CD14-positive monocyte (primary cell): ENCODE measurements at regions not wholly inside any gene's neighbourhood (a gene's known extent, or its start where the extent isn't known, plus 50 kb on each side); places are given as distances from the start of the nearest gene placed in this dataset.

Source experiments
- DNase-seq, 3 donors: peaks; one replicate each; pipeline ENCODE4 v3.0.0-alpha.2; 2011 to 2022
- H2AFZ ChIP-seq: 2 replicates; pipeline ENCODE4 v1.6.0; 2012; ENCODE audit warnings: mild to moderate bottlenecking, low read depth, low read length, inconsistent platforms; ENCODE audit not compliant: insufficient read depth, poor library complexity, severe bottlenecking
- H3K27ac ChIP-seq, 2 donors: 1 replicate in 1 of 2; 2 replicates in 1 of 2; pipeline ENCODE4 v1.5.1; 2012 to 2013; ENCODE audit warnings: low read length in 2 of 2, control low read depth in 1 of 2, inconsistent platforms in 1 of 2, low read depth in 1 of 2, mild to moderate bottlenecking in 1 of 2
- H3K27me3 ChIP-seq, 2 donors: one replicate each; pipeline versions ENCODE4 v1.6.0 to v1.6.1; 2011 to 2013; ENCODE audit warnings: low read length in 2 of 2; ENCODE audit not compliant: control insufficient read depth in 2 of 2, insufficient read depth in 2 of 2
- H3K36me3 ChIP-seq, 2 donors: replicated peaks in 1 of 2; 1 replicate in 1 of 2; 2 replicates in 1 of 2; pipeline versions ENCODE4 v1.5.1 to v1.6.1; 2012 to 2013; ENCODE audit warnings: low read length in 2 of 2, control low read depth in 1 of 2, inconsistent platforms in 1 of 2, mild to moderate bottlenecking in 1 of 2; ENCODE audit not compliant: insufficient read depth in 2 of 2, control insufficient read depth in 1 of 2
- H3K4me1 ChIP-seq, 2 donors: 1 replicate in 1 of 2; 2 replicates in 1 of 2; pipeline versions ENCODE4 v1.5.1 to v1.6.1; 2012 to 2013; ENCODE audit warnings: low read length in 2 of 2, control low read depth in 1 of 2, inconsistent platforms in 1 of 2, mild to moderate bottlenecking in 1 of 2, moderate library complexity in 1 of 2; ENCODE audit not compliant: insufficient read depth in 2 of 2, control insufficient read depth in 1 of 2
- H3K4me2 ChIP-seq: replicated peaks from 2 replicates; pipeline ENCODE3; 2012; ENCODE audit warnings: low read length, moderate library complexity, mild to moderate bottlenecking; ENCODE audit not compliant: poor library complexity, severe bottlenecking; ENCODE audit errors: extremely low read depth
- H3K4me3 ChIP-seq, 3 experiments: fragments of 200-600 bp in 1 of 3; sonication (generic) in 1 of 3; replicated peaks in 1 of 3; 1 replicate in 2 of 3; 2 replicates in 1 of 3; pipeline ENCODE4 v1.5.1; 2011 to 2013; ENCODE audit warnings: low read length in 3 of 3, mild to moderate bottlenecking in 3 of 3, control low read depth in 2 of 3, low read depth in 2 of 3, inconsistent platforms in 1 of 3, moderate library complexity in 1 of 3
- H3K79me2 ChIP-seq: 2 replicates; pipeline ENCODE4 v1.6.0; 2012; ENCODE audit warnings: mild to moderate bottlenecking, control low read depth, inconsistent platforms, low read length, moderate library complexity; ENCODE audit not compliant: insufficient read depth
- H3K9ac ChIP-seq: 2 replicates; pipeline ENCODE4 v1.6.0; 2017; ENCODE audit warnings: low read length, mild to moderate bottlenecking; ENCODE audit not compliant: insufficient read depth, poor library complexity, severe bottlenecking
- H3K9me3 ChIP-seq, 2 donors: replicated peaks in 1 of 2; 1 replicate in 1 of 2; 2 replicates in 1 of 2; pipeline versions ENCODE4 v1.5.1 to v1.6.1; 2012 to 2013; ENCODE audit warnings: low read length in 2 of 2, control low read depth in 1 of 2; ENCODE audit not compliant: control insufficient read depth in 1 of 2, insufficient read depth in 1 of 2
- H4K20me1 ChIP-seq: 2 replicates; pipeline ENCODE4 v1.6.0; 2012; ENCODE audit warnings: mild to moderate bottlenecking, low read length, control low read depth, moderate library complexity; ENCODE audit not compliant: insufficient read depth
- H3K27ac Mint-ChIP-seq, 7 donors: one replicate each; pipeline ENCODE4 v1.8.0; 2020; ENCODE audit warnings: mild to moderate bottlenecking in 7 of 7, mixed read lengths in 7 of 7, moderate library complexity in 6 of 7, inconsistent platforms in 2 of 7
- H3K27me3 Mint-ChIP-seq, 3 donors: one replicate each; pipeline ENCODE4 v1.8.0; 2021 to 2022; ENCODE audit warnings: low read depth in 3 of 3, mild to moderate bottlenecking in 3 of 3, mixed read lengths in 3 of 3, moderate library complexity in 3 of 3, inconsistent platforms in 1 of 3
- H3K36me3 Mint-ChIP-seq, 2 donors: one replicate each; pipeline ENCODE4 v1.8.0; 2020; ENCODE audit warnings: mixed read lengths in 2 of 2, inconsistent platforms in 1 of 2, mild to moderate bottlenecking in 1 of 2
- H3K4me1 Mint-ChIP-seq: one replicate; pipeline ENCODE4 v1.8.0; 2020; ENCODE audit warnings: mild to moderate bottlenecking, mixed read lengths
- H3K4me3 Mint-ChIP-seq, 2 donors: one replicate each; pipeline ENCODE4 v1.8.0; 2020; ENCODE audit warnings: mild to moderate bottlenecking in 2 of 2, mixed read lengths in 2 of 2, moderate library complexity in 1 of 2
- H3K9me3 Mint-ChIP-seq, 7 donors: one replicate each; pipeline ENCODE4 v1.8.0; 2020 to 2022; ENCODE audit warnings: mixed read lengths in 7 of 7, mild to moderate bottlenecking in 6 of 7, moderate library complexity in 6 of 7, inconsistent platforms in 2 of 7
- CTCF ChIP-seq: fragments of 200-600 bp; IDR thresholded peaks from one replicate; pipeline ENCODE4 v1.8.0; 2022; ENCODE audit warnings: antibody characterized with exemption, mild to moderate bottlenecking
- WGBS: methylation state at CpG from one replicate; pipeline ENCODE4 v1.1.5; 2013; ENCODE audit warnings: missing lambda C conversion rate; ENCODE audit not compliant: insufficient coverage; 5-methylcytosine and 5-hydroxymethylcytosine counted together
- intact Hi-C, 2 donors: fragments of 100-400 bp; cut with micrococcal nuclease; formaldehyde crosslinking; loops; one replicate each; pipeline versions ENCODE4 v1.15.0 to v1.15.1; 2023

- H3K9ac ChIP-seq, result no peak overlapping the region
- no peaks in the 10 kb centered on the region for H3K27me3 Mint-ChIP-seq
- no peaks in the 10 kb centered on the region for H3K4me1 ChIP-seq
- no peak for TF ChIP-seq CTCF
- no peak overlapping the region for H3K4me3 Mint-ChIP-seq
- no peak for DNase-seq
- no peak overlapping the region for H2AFZ ChIP-seq
- no peaks in the 10 kb centered on the region for H3K27me3 ChIP-seq
- intact Hi-C loops, result no loop called here
- H3K4me2 ChIP-seq, result no peak overlapping the region
- H4K20me1 ChIP-seq, result no peaks in the 10 kb centered on the region
- no peak overlapping the region for H3K4me3 ChIP-seq
- H3K9me3 Mint-ChIP-seq, result peaks cover 0 to 17% (median 2%) of the 10 kb centered on the region in 7 donors
- H3K27ac Mint-ChIP-seq, result no peak overlapping the region
- no peak overlapping the region for H3K27ac ChIP-seq
- H3K4me1 Mint-ChIP-seq, result no peaks in the 10 kb centered on the region
- H3K36me3 Mint-ChIP-seq, result no peaks in the 10 kb centered on the region
- H3K79me2 ChIP-seq, result no peaks in the 10 kb centered on the region
- peaks cover 0 to 6% of the 10 kb centered on the region in 2 donors for H3K9me3 ChIP-seq
- WGBS, result no CpG with 5 or more reads among the region's 2 CpGs
- no peaks in the 10 kb centered on the region for H3K36me3 ChIP-seq
These were observed 421.0 kb upstream of the MIR17HG start for GRCh38 chr13:90926459-90926858.

- H3K9me3 Mint-ChIP-seq, result peaks cover 0 to 20% (median 5%) of the 10 kb centered on the region in 7 donors
- no peak for DNase-seq
- Histone ChIP-seq H3K27me3 (no peaks in the 10 kb centered on the region), H4K20me1 (no peaks in the 10 kb centered on the region), H3K4me3 (no peak overlapping the region), H3K36me3 (no peaks in the 10 kb centered on the region), H3K27ac (no peak overlapping the region), H3K9ac (no peak overlapping the region), H3K9me3 (peaks cover 0 to 6% of the 10 kb centered on the region in 2 donors), H3K79me2 (no peaks in the 10 kb centered on the region), H2AFZ (no peak overlapping the region), H3K4me2 (no peak overlapping the region), H3K4me1 (no peaks in the 10 kb centered on the region)
- intact Hi-C loops, result no loop called here
- H3K4me3 Mint-ChIP-seq, result no peak overlapping the region
- no peak for TF ChIP-seq CTCF
- 81% methylated on average over 3 of the region's 7 CpGs for WGBS
- H3K27me3 Mint-ChIP-seq, result no peaks in the 10 kb centered on the region
- no peaks in the 10 kb centered on the region for H3K4me1 Mint-ChIP-seq
- no peak overlapping the region for H3K27ac Mint-ChIP-seq
- H3K36me3 Mint-ChIP-seq, result no peaks in the 10 kb centered on the region
These were observed 419.4 kb upstream of the MIR17HG start for GRCh38 chr13:90928109-90928508.
